Tibial nerve (tissue), 3 donors: ENCODE measurements at regions not wholly inside any gene's neighbourhood (a gene's known extent, or its start where the extent isn't known, plus 50 kb on each side); places are given as distances from the start of the nearest gene placed in this dataset.

Source experiments
- POLR2A ChIP-seq, 2 donors: fragments of 450-650 bp; IDR thresholded peaks; one replicate each; pipeline ENCODE4 v1.6.1; 2017; ENCODE audit warnings: antibody characterized with exemption in 2 of 2, mild to moderate bottlenecking in 2 of 2, moderate library complexity in 2 of 2
- TF ChIP-seq, protein P1 (sequence below), 5 experiments: fragments of 200-600 bp in 3 of 5; fragments of 450-650 bp in 2 of 5; sonication (generic) in 3 of 5; IDR thresholded peaks; one replicate each; pipeline ENCODE4 v1.5.1; 2016 to 2019; ENCODE audit warnings: antibody characterized with exemption in 5 of 5, mild to moderate bottlenecking in 3 of 5, moderate library complexity in 2 of 5

DNA sequence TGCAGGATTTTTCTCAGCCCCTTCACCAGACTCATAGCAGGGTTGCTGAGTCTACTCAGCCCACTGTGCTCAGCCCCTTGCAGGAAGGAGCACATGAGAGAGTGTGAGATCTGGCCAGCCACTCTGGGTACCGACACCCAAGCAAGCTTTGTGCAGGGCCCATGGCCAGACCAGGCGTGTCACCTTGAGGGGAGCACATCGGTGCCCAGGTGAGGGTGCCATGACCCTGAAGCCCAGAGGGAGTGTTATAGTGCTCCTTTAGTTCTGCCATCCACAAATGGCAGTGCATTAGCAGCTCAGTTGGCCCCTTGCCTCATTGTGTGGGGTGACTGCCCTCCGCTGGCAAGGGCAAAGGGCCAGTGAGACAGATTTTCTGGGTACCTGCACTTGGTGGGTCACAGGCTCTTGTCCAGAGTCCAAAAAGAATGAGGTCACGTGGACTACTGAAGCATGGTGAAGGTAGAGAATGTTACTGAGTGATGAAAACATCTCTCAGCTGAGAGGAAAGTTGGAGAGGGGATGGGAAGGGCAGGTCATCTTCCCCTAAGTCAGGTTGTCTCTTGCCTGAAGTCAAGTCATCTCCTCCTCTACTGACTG is 181.8 kb downstream of the MACC1 start:
- no peak for TF ChIP-seq POLR2A (IDR thresholded peaks at IDR 0.05)
- TF ChIP-seq, protein P1, sequence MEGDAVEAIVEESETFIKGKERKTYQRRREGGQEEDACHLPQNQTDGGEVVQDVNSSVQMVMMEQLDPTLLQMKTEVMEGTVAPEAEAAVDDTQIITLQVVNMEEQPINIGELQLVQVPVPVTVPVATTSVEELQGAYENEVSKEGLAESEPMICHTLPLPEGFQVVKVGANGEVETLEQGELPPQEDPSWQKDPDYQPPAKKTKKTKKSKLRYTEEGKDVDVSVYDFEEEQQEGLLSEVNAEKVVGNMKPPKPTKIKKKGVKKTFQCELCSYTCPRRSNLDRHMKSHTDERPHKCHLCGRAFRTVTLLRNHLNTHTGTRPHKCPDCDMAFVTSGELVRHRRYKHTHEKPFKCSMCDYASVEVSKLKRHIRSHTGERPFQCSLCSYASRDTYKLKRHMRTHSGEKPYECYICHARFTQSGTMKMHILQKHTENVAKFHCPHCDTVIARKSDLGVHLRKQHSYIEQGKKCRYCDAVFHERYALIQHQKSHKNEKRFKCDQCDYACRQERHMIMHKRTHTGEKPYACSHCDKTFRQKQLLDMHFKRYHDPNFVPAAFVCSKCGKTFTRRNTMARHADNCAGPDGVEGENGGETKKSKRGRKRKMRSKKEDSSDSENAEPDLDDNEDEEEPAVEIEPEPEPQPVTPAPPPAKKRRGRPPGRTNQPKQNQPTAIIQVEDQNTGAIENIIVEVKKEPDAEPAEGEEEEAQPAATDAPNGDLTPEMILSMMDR (IDR thresholded peaks at IDR 0.05), result no peak
